HepG2 (cell line): ENCODE measurements at regions not wholly inside any gene's neighbourhood (a gene's known extent, or its start where the extent isn't known, plus 50 kb on each side); places are given as distances from the start of the nearest gene placed in this dataset.

Source experiments
- IKZF1 ChIP-seq: fragments of 450-650 bp; IDR thresholded peaks from 2 replicates; pipeline ENCODE4 v1.7.1; 2016
- KDM5A ChIP-seq: fragments of 200-600 bp; sonication (generic); IDR thresholded peaks from 2 replicates; pipeline ENCODE4 v1.7.0; 2018; ENCODE audit warnings: antibody characterized with exemption, mild to moderate bottlenecking, low read length, borderline replicate concordance
- KLF12 ChIP-seq: sonication (generic); formaldehyde crosslinking; IDR thresholded peaks from 2 replicates; pipeline ENCODE4 v1.4.0; 2020; ENCODE audit warnings: missing genetic modification reagents, borderline replicate concordance
- RBM39 ChIP-seq: fragments of 200-400 bp; formaldehyde crosslinking; IDR thresholded peaks from one replicate; pipeline ENCODE4 v1.6.1; 2018; ENCODE audit warnings: antibody characterized with exemption, mild to moderate bottlenecking, low read depth, low read length; ENCODE audit not compliant: poor library complexity, severe bottlenecking
- REST ChIP-seq, 2 experiments: IDR thresholded peaks; 2 replicates each; pipeline ENCODE4 v1.6.1; 2011 to 2012; ENCODE audit warnings: low read length in 2 of 2, borderline replicate concordance in 1 of 2, low read depth in 1 of 2, mild to moderate bottlenecking in 1 of 2, moderate library complexity in 1 of 2
- SAFB2 ChIP-seq: sonication (generic); formaldehyde crosslinking; IDR thresholded peaks from 2 replicates; pipeline ENCODE4 v1.5.1; 2020; ENCODE audit warnings: missing genetic modification reagents, low read depth, mild to moderate bottlenecking, borderline replicate concordance
- ZBTB39 ChIP-seq: sonication (generic); formaldehyde crosslinking; IDR thresholded peaks from 2 replicates; pipeline ENCODE4 v1.5.0; 2020; ENCODE audit warnings: missing genetic modification reagents
- ZNF121 ChIP-seq: sonication (generic); formaldehyde crosslinking; IDR thresholded peaks from 2 replicates; pipeline ENCODE4 v1.5.0; 2020; ENCODE audit warnings: mild to moderate bottlenecking, missing genetic modification reagents
- ZNF670 ChIP-seq: sonication (generic); formaldehyde crosslinking; IDR thresholded peaks from 2 replicates; pipeline ENCODE4 v1.8.0; 2022; ENCODE audit warnings: mild to moderate bottlenecking, missing genetic modification reagents, borderline replicate concordance

GRCh38 chr6:97450087-97450486 lies 167.1 kb upstream of the MMS22L start:
- TF ChIP-seq KLF12 (CRISPR knock-in tag) (no peak), KDM5A (no peak), ZBTB39 (CRISPR knock-in tag) (no peak), RBM39 (no peak), REST (IDR thresholded peaks at IDR 0.05; ENCODE audit: borderline replicate concordance in 1 of 2, low read depth in 1 of 2, low read length in 2 of 2) (no peak), SAFB2 (CRISPR knock-in tag) (no peak), ZNF121 (CRISPR knock-in tag) (no peak), ZNF670 (CRISPR knock-in tag) (no peak), IKZF1 (no peak)
